GM21515 (cell line): ENCODE measurements at regions not wholly inside any gene's neighbourhood (a gene's known extent, or its start where the extent isn't known, plus 50 kb on each side); places are given as distances from the start of the nearest gene placed in this dataset.

Experiments
- ATAC-seq: cut with Tn5 transposase; IDR thresholded peaks from one replicate; pipeline ENCODE4 v1.9.1; 2021; ENCODE audit not compliant: unreplicated experiment

- ATAC-seq, result no peak
Observed at GRCh38 chr2:22189893-22190480, 1066.2 kb downstream of the TDRD15 start.

GRCh38 chr2:22194218-22194617 is 1070.5 kb downstream of the TDRD15 start:
- no peak for ATAC-seq

- no peak for ATAC-seq
Observed at GRCh38 chr2:22196806-22197205, 1073.0 kb downstream of the TDRD15 start.

- no peak for ATAC-seq
Observed at GRCh38 chr2:22198381-22199283, 1074.9 kb downstream of the TDRD15 start.

GRCh38 chr2:22199994-22200393 is 1076.2 kb downstream of the TDRD15 start:
- ATAC-seq, result no peak

- no peak for ATAC-seq
Observed at GRCh38 chr2:22209545-22209944, 1085.8 kb downstream of the TDRD15 start.

- no peak for ATAC-seq
Observed at GRCh38 chr2:22213237-22213636, 1089.5 kb downstream of the TDRD15 start.

- no peak for ATAC-seq
Observed at GRCh38 chr2:22215517-22215916, 1091.7 kb downstream of the TDRD15 start.

- ATAC-seq, result no peak
Observed at GRCh38 chr2:22217881-22218280, 1094.1 kb downstream of the TDRD15 start.

GRCh38 chr2:22221006-22221405 is 1097.2 kb downstream of the TDRD15 start:
- ATAC-seq, result no peak

GRCh38 chr2:22238967-22239366 is 1115.2 kb downstream of the TDRD15 start:
- ATAC-seq, result no peak

GRCh38 chr2:22247466-22247865 is 1123.7 kb downstream of the TDRD15 start:
- ATAC-seq, result no peak

- ATAC-seq, result no peak
Observed at GRCh38 chr2:22248851-22249250, 1125.1 kb downstream of the TDRD15 start.

- no peak for ATAC-seq
Observed at GRCh38 chr2:22253171-22253570, 1129.4 kb downstream of the TDRD15 start.

- ATAC-seq, result no peak
Observed at GRCh38 chr2:22261165-22261564, 1123.8 kb upstream of the KLHL29 start.

GRCh38 chr2:22270341-22270740 is 1114.6 kb upstream of the KLHL29 start:
- ATAC-seq, result no peak

GRCh38 chr2:22273853-22274252 is 1111.1 kb upstream of the KLHL29 start:
- ATAC-seq, result no peak

GRCh38 chr2:22274661-22275060 is 1110.3 kb upstream of the KLHL29 start:
- ATAC-seq, result no peak

GRCh38 chr2:22276696-22277095 is 1108.3 kb upstream of the KLHL29 start:
- ATAC-seq, result peak; percentile 58

GRCh38 chr2:22279541-22279940 is 1105.4 kb upstream of the KLHL29 start:
- ATAC-seq, result no peak

GRCh38 chr2:22281033-22281432 is 1103.9 kb upstream of the KLHL29 start:
- no peak for ATAC-seq

GRCh38 chr2:22282220-22282619 is 1102.8 kb upstream of the KLHL29 start:
- ATAC-seq, result no peak
